ENCODE measurements at regions not wholly inside any gene's neighbourhood (a gene's known extent, or its start where the extent isn't known, plus 50 kb on each side); places are given as distances from the start of the nearest gene placed in this dataset.

DNA sequence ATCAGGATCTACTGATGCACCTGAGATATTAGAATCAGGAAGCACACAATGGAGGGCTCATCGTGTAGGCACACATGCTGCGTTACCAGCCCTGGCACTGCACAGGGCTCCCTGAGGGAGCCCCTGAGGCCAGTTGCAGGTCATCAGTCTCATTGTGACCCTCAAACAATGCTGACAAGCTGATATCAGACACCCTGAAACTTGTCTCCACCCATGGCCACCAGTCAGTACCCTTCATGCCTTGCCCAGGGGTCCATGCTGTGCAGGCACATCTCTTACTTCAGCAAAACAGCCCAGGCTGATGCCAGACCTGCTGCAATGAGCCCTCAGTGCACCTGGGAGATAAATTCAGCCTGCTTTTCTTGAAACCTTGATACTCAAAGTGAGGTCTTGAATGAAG lies 59.5 kb upstream of the SLC6A11 start:
- TF ChIP-seq CTCF (IDR thresholded peaks at IDR 0.05; ENCODE audit: low read length) (no peak), EZH2 (IDR thresholded peaks at IDR 0.05; ENCODE audit: borderline replicate concordance, low read length) (no peak)

Data from OCI-LY1 (cell line).